Body of pancreas (tissue), 4 donors: ENCODE measurements at regions not wholly inside any gene's neighbourhood (a gene's known extent, or its start where the extent isn't known, plus 50 kb on each side); places are given as distances from the start of the nearest gene placed in this dataset.

Experiments
- ATAC-seq: fragments of 150-250 bp; one replicate; pipeline ENCODE4 v1.9.1; 2016
- DNase-seq, 4 donors: peaks; one replicate each; pipeline ENCODE4 v3.0.0-alpha.2; 2019
- H3K27ac ChIP-seq, 4 donors: fragments of 200-600 bp; sonication (generic); 1 replicate in 3 of 4; 2 replicates in 1 of 4; pipeline versions ENCODE4 v1.5.1 to v1.6.1; 2016 to 2019; ENCODE audit warnings: mild to moderate bottlenecking in 1 of 4, mixed read lengths in 1 of 4, moderate library complexity in 1 of 4
- H3K27me3 ChIP-seq, 2 donors: fragments of 200-600 bp; sonication (generic); one replicate each; pipeline ENCODE4 v1.6.0; 2016; ENCODE audit warnings: mild to moderate bottlenecking in 1 of 2
- H3K36me3 ChIP-seq, 2 donors: fragments of 200-600 bp; sonication (generic); replicated peaks in 1 of 2; 2 replicates each; pipeline ENCODE4 v1.5.1; 2016; ENCODE audit warnings: low read depth in 2 of 2; ENCODE audit not compliant: insufficient read depth in 1 of 2
- H3K4me1 ChIP-seq: fragments of 200-600 bp; sonication (generic); one replicate; pipeline ENCODE4 v1.6.0; 2016
- H3K4me3 ChIP-seq, 2 donors: fragments of 200-600 bp; sonication (generic); 1 replicate in 1 of 2; 2 replicates in 1 of 2; pipeline ENCODE4 v1.5.1; 2016 to 2019
- H3K9me3 ChIP-seq, 3 donors: fragments of 200-600 bp; sonication (generic); 1 replicate in 2 of 3; 2 replicates in 1 of 3; pipeline ENCODE4 v1.5.1; 2016
- CTCF ChIP-seq, 7 experiments: fragments of 450-650 bp in 4 of 7; fragments of 200-600 bp in 3 of 7; sonication (generic) in 3 of 7; IDR thresholded peaks; one replicate each; pipeline ENCODE4 v1.5.1; 2016 to 2019; ENCODE audit warnings: antibody characterized with exemption in 7 of 7
- POLR2A ChIP-seq, 3 donors: fragments of 450-650 bp; IDR thresholded peaks; one replicate each; pipeline ENCODE4 v1.6.1; 2016; ENCODE audit warnings: antibody characterized with exemption in 3 of 3, mild to moderate bottlenecking in 2 of 3
- WGBS, 2 donors: methylation state at CpG; one replicate each; pipeline ENCODE4 v1.1.5; 2017; 5-methylcytosine and 5-hydroxymethylcytosine counted together
- intact Hi-C: fragments of 100-400 bp; cut with DNase I; formaldehyde crosslinking; loops from one replicate; pipeline ENCODE4 v1.15.1; 2023

DNA sequence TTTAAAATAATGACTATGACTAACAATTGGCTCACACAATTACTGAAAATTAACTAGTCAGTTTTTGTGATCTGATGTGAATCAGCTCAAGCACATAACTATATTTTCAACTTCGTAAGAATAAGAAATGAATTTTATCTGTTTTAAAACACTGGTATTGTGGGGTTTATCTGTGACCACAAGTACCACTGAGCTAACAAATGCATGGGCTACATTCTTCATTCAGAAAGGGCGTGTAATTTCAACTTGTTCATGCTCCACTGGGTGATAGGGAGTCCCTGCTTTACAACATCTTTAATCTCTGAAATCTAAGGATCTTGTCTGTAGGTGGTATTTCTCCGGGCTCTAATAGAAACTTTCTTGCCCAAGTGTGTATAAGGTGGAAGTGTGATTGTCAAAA, 1311.5 kb upstream of the GJE1 start:
- WGBS, 2 donors: 58 to 62% methylated on average over 3 of the region's 3 CpGs
- no peaks in the 10 kb centered on the region for H3K9me3 ChIP-seq
- intact Hi-C loops: no loop called here
- DNase-seq (no peak), ATAC-seq (no peak)
- TF ChIP-seq CTCF (IDR thresholded peaks at IDR 0.05) (no peak), POLR2A (IDR thresholded peaks at IDR 0.05) (no peak)
- H3K27me3 ChIP-seq: no peaks in the 10 kb centered on the region
- no peak overlapping the region for H3K27ac ChIP-seq
- H3K36me3 ChIP-seq: no peaks in the 10 kb centered on the region
- no peaks in the 10 kb centered on the region for H3K4me1 ChIP-seq
- H3K4me3 ChIP-seq: no peak overlapping the region

GRCh38 chr6:140817176-140817575, 1315.5 kb upstream of the GJE1 start:
- no peak overlapping the region for H3K4me3 ChIP-seq
- TF ChIP-seq POLR2A (IDR thresholded peaks at IDR 0.05): no peak
- no peak for TF ChIP-seq CTCF (IDR thresholded peaks at IDR 0.05)
- no peaks in the 10 kb centered on the region for H3K9me3 ChIP-seq
- H3K27ac ChIP-seq: no peak overlapping the region
- 70 to 71% methylated on average over 3 of the region's 3 CpGs for WGBS, 2 donors
- no peaks in the 10 kb centered on the region for H3K27me3 ChIP-seq
- intact Hi-C loops: no loop called here
- no peaks in the 10 kb centered on the region for H3K36me3 ChIP-seq
- no peaks in the 10 kb centered on the region for H3K4me1 ChIP-seq
- no peak for DNase-seq
- no peak for ATAC-seq

DNA sequence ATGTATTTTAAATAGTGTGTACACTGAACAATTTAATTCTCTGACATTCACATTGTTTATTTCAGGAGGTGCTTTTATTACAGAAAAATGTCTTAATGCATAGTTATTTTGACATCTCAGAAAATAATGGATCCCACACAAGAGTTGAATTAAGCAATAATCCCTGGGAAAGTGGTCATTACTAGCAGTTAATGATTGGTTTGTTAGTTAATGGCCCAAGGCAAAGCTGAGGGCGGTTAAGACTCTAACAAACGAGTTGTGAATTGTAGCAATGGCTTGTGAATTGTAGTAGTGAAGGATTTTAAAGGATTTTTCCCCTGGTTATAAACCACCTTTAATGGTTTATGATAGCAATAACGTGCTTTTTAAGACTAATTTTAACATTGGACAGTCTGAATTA, 1316.0 kb upstream of the GJE1 start:
- H3K4me3 ChIP-seq: no peak overlapping the region
- 50 to 54% methylated on average over 3 of the region's 3 CpGs for WGBS, 2 donors
- H3K36me3 ChIP-seq: no peaks in the 10 kb centered on the region
- DNase-seq (no peak), ATAC-seq (no peak)
- no peak for TF ChIP-seq CTCF (IDR thresholded peaks at IDR 0.05)
- TF ChIP-seq POLR2A (IDR thresholded peaks at IDR 0.05): no peak
- intact Hi-C loops: no loop called here
- H3K9me3 ChIP-seq: no peaks in the 10 kb centered on the region
- H3K4me1 ChIP-seq: no peaks in the 10 kb centered on the region
- no peaks in the 10 kb centered on the region for H3K27me3 ChIP-seq
- no peak overlapping the region for H3K27ac ChIP-seq

DNA sequence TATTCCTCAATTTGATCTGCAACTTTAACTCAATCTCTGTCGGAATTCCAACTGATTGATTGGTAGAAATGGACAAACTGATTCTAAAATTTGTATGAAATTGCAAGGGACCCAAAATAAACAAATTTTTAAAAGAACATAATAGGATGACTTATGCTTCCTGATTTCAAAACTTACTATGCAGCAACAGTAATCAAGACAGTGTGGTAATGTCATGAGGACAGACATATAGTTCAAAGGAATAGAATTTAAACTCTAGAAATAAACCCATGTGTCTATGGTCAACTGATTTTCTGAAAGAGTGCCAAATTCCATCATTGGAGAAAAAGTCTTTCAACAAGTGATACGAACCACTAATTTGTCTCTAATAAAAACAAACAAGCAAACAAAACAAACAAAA, 1320.1 kb upstream of the GJE1 start:
- H3K9me3 ChIP-seq: no peaks in the 10 kb centered on the region
- no peak overlapping the region for H3K27ac ChIP-seq
- H3K36me3 ChIP-seq: no peaks in the 10 kb centered on the region
- no peak overlapping the region for H3K4me3 ChIP-seq
- H3K27me3 ChIP-seq: no peaks in the 10 kb centered on the region
- DNase-seq: no peak
- intact Hi-C loops: no loop called here
- no peak for ATAC-seq
- H3K4me1 ChIP-seq: no peaks in the 10 kb centered on the region
- 62 to 79% methylated on average over 2 of the region's 2 CpGs for WGBS, 2 donors
- TF ChIP-seq POLR2A (IDR thresholded peaks at IDR 0.05): no peak
- TF ChIP-seq CTCF (IDR thresholded peaks at IDR 0.05): no peak

DNA sequence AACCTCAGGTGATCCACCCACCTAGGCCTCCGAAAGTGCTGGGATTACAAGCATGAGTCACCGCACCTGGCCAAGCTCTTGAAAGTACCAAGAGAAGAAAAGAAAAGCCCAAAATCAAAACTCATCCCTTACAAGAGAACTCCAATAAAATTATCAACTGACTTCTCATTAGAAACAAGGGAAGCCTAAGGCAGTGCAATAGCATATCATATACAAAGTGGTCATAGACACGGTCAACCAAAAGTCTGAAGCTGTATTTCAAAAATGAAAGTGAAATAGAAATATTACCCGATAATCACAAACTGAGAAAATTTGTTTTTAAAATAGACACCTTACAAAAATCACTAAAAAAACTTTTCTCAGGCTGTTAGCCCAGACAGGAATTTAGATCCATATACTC, 1321.1 kb upstream of the GJE1 start:
- 83 to 89% methylated on average over 4 of the region's 4 CpGs for WGBS, 2 donors
- Histone ChIP-seq H3K27ac (no peak overlapping the region), H3K4me1 (no peaks in the 10 kb centered on the region), H3K4me3 (no peak overlapping the region), H3K27me3 (no peaks in the 10 kb centered on the region), H3K36me3 (no peaks in the 10 kb centered on the region), H3K9me3 (no peaks in the 10 kb centered on the region)
- TF ChIP-seq POLR2A (IDR thresholded peaks at IDR 0.05): no peak
- no peak for TF ChIP-seq CTCF (IDR thresholded peaks at IDR 0.05)
- DNase-seq (no peak), ATAC-seq (no peak)
- intact Hi-C loops: no loop called here
